ENCODE measurements at regions not wholly inside any gene's neighbourhood (a gene's known extent, or its start where the extent isn't known, plus 50 kb on each side); places are given as distances from the start of the nearest gene placed in this dataset.

- H4K20me1 ChIP-seq (ENCODE audit: control insufficient read depth, extremely low read depth, insufficient read depth, low read length) = no peaks in the 10 kb centered on the region
- H3K4me1 ChIP-seq (ENCODE audit: control insufficient read depth, extremely low read depth, insufficient read depth, low read length) = no peaks in the 10 kb centered on the region
- H2AFZ ChIP-seq (ENCODE audit: low read length) = no peak overlapping the region
- no peaks in the 10 kb centered on the region for H3K9me3 ChIP-seq (ENCODE audit: control insufficient read depth, insufficient read depth, low read depth, low read length)
- TF ChIP-seq CTCF (conservative IDR thresholded peaks at IDR 0.05 in 1 of 2, IDR thresholded peaks at IDR 0.05 in 1 of 2; ENCODE audit: low read depth in 1 of 2, low read length in 2 of 2) = no peak
- no peak for TF ChIP-seq EZH2 (IDR thresholded peaks at IDR 0.05; ENCODE audit: low read length, missing control alignments)
- H3K9ac ChIP-seq (ENCODE audit: insufficient read depth, low read length) = no peak overlapping the region
- no peak overlapping the region for H3K4me2 ChIP-seq (ENCODE audit: extremely low read depth, insufficient read depth, low read length)
- H3K27me3 ChIP-seq (ENCODE audit: control insufficient read depth, insufficient read depth, low read length) = no peaks in the 10 kb centered on the region
- H3K79me2 ChIP-seq (ENCODE audit: control insufficient read depth, insufficient read depth, low read length) = no peaks in the 10 kb centered on the region
- no peaks in the 10 kb centered on the region for H3K36me3 ChIP-seq (ENCODE audit: control insufficient read depth, insufficient read depth, low read length)
- DNase-seq (ENCODE audit: low read depth in 2 of 2) = peak; percentile 14 to 85
- H3K27ac ChIP-seq (ENCODE audit: insufficient read depth, low read length) = no peak overlapping the region
- H3K4me3 ChIP-seq (replicated peaks in 1 of 4; ENCODE audit: control extremely low read depth in 1 of 4, insufficient read depth in 1 of 4, low read depth in 3 of 4, low read length in 4 of 4) = no peak overlapping the region
Observed at GRCh38 chr2:223418131-223418530, 184.0 kb downstream of the SCG2 start.

- TF ChIP-seq EZH2 (IDR thresholded peaks at IDR 0.05; ENCODE audit: low read length, missing control alignments) (no peak), CTCF (conservative IDR thresholded peaks at IDR 0.05 in 1 of 2, IDR thresholded peaks at IDR 0.05 in 1 of 2; ENCODE audit: low read depth in 1 of 2, low read length in 2 of 2) (no peak)
Observed at GRCh38 chr2:223418604-223419199, 183.5 kb downstream of the SCG2 start.

GRCh38 chr2:223420048-223420447 is 182.1 kb downstream of the SCG2 start:
- Histone ChIP-seq H2AFZ (ENCODE audit: low read length) (no peak overlapping the region), H3K36me3 (ENCODE audit: control insufficient read depth, insufficient read depth, low read length) (no peaks in the 10 kb centered on the region), H3K79me2 (ENCODE audit: control insufficient read depth, insufficient read depth, low read length) (no peaks in the 10 kb centered on the region), H3K9ac (ENCODE audit: insufficient read depth, low read length) (no peak overlapping the region), H3K4me3 (replicated peaks in 1 of 4; ENCODE audit: control extremely low read depth in 1 of 4, insufficient read depth in 1 of 4, low read depth in 3 of 4, low read length in 4 of 4) (no peak overlapping the region), H3K4me2 (ENCODE audit: extremely low read depth, insufficient read depth, low read length) (no peak overlapping the region), H3K9me3 (ENCODE audit: control insufficient read depth, insufficient read depth, low read depth, low read length) (no peaks in the 10 kb centered on the region), H3K27me3 (ENCODE audit: control insufficient read depth, insufficient read depth, low read length) (no peaks in the 10 kb centered on the region), H3K27ac (ENCODE audit: insufficient read depth, low read length) (no peak overlapping the region), H3K4me1 (ENCODE audit: control insufficient read depth, extremely low read depth, insufficient read depth, low read length) (no peaks in the 10 kb centered on the region), H4K20me1 (ENCODE audit: control insufficient read depth, extremely low read depth, insufficient read depth, low read length) (no peaks in the 10 kb centered on the region)
- no peak for TF ChIP-seq EZH2 (IDR thresholded peaks at IDR 0.05; ENCODE audit: low read length, missing control alignments)
- no peak for TF ChIP-seq CTCF (conservative IDR thresholded peaks at IDR 0.05 in 1 of 2, IDR thresholded peaks at IDR 0.05 in 1 of 2; ENCODE audit: low read depth in 1 of 2, low read length in 2 of 2)
- DNase-seq (ENCODE audit: low read depth in 2 of 2) = no peak

More at GRCh38 chr2:223418604-223419199, 183.5 kb downstream of the SCG2 start:
- Histone ChIP-seq H3K79me2 (ENCODE audit: control insufficient read depth, insufficient read depth, low read length) (no peaks in the 10 kb centered on the region), H3K36me3 (ENCODE audit: control insufficient read depth, insufficient read depth, low read length) (no peaks in the 10 kb centered on the region), H3K27ac (ENCODE audit: insufficient read depth, low read length) (no peak overlapping the region), H3K9ac (ENCODE audit: insufficient read depth, low read length) (no peak overlapping the region), H4K20me1 (ENCODE audit: control insufficient read depth, extremely low read depth, insufficient read depth, low read length) (no peaks in the 10 kb centered on the region), H3K4me2 (ENCODE audit: extremely low read depth, insufficient read depth, low read length) (no peak overlapping the region), H3K4me1 (ENCODE audit: control insufficient read depth, extremely low read depth, insufficient read depth, low read length) (no peaks in the 10 kb centered on the region), H3K4me3 (replicated peaks in 1 of 4; ENCODE audit: control extremely low read depth in 1 of 4, insufficient read depth in 1 of 4, low read depth in 3 of 4, low read length in 4 of 4) (no peak overlapping the region), H3K9me3 (ENCODE audit: control insufficient read depth, insufficient read depth, low read depth, low read length) (no peaks in the 10 kb centered on the region), H3K27me3 (ENCODE audit: control insufficient read depth, insufficient read depth, low read length) (no peaks in the 10 kb centered on the region), H2AFZ (ENCODE audit: low read length) (no peak overlapping the region)
- DNase-seq (ENCODE audit: low read depth in 2 of 2) = no peak

Measured in fibroblast of lung (primary cell).